Sigmoid colon (tissue), 4 donors: ENCODE measurements at regions not wholly inside any gene's neighbourhood (a gene's known extent, or its start where the extent isn't known, plus 50 kb on each side); places are given as distances from the start of the nearest gene placed in this dataset.

Source experiments
- EP300 ChIP-seq, 4 donors: sonication (generic); formaldehyde crosslinking; IDR thresholded peaks; one replicate each; pipeline ENCODE4 v1.6.1; 2017; ENCODE audit warnings: antibody characterized with exemption in 4 of 4
- POLR2A ChIP-seq, 2 donors: fragments of 450-650 bp; IDR thresholded peaks; one replicate each; pipeline ENCODE4 v1.6.1; 2016; ENCODE audit warnings: antibody characterized with exemption in 2 of 2, mild to moderate bottlenecking in 2 of 2, moderate library complexity in 2 of 2
- POLR2AphosphoS5 ChIP-seq, 4 donors: sonication (generic); formaldehyde crosslinking; IDR thresholded peaks; one replicate each; pipeline ENCODE4 v1.6.1; 2017; ENCODE audit warnings: antibody characterized with exemption in 4 of 4
- TF ChIP-seq, protein P1 (sequence below), 4 experiments: fragments of 450-650 bp in 3 of 4; fragments of 200-600 bp in 1 of 4; IDR thresholded peaks; one replicate each; pipeline ENCODE4 v1.5.1; 2016 to 2019; ENCODE audit warnings: antibody characterized with exemption in 4 of 4, mild to moderate bottlenecking in 3 of 4, moderate library complexity in 2 of 4

DNA sequence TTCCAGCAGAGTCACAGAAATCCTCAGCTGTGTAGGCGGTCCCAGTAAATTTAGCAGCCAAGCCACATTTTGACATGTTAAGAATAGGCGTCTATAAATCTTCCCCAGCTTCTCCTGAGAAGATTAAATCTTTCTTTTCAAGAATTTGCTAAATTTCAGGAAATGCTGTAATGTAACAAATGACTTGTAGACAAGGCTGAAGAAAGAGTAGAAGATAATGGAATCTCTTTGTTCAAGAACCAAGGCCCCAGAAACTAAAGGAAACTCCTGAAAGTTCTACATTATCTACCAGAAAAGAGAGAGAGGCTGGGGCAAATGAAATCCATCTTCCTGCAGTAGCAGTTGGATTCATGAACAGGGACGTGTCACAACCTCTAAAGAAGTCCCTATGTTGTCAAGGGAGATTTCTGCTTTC is 760.3 kb downstream of the NOVA1 start:
- TF ChIP-seq, protein P1, sequence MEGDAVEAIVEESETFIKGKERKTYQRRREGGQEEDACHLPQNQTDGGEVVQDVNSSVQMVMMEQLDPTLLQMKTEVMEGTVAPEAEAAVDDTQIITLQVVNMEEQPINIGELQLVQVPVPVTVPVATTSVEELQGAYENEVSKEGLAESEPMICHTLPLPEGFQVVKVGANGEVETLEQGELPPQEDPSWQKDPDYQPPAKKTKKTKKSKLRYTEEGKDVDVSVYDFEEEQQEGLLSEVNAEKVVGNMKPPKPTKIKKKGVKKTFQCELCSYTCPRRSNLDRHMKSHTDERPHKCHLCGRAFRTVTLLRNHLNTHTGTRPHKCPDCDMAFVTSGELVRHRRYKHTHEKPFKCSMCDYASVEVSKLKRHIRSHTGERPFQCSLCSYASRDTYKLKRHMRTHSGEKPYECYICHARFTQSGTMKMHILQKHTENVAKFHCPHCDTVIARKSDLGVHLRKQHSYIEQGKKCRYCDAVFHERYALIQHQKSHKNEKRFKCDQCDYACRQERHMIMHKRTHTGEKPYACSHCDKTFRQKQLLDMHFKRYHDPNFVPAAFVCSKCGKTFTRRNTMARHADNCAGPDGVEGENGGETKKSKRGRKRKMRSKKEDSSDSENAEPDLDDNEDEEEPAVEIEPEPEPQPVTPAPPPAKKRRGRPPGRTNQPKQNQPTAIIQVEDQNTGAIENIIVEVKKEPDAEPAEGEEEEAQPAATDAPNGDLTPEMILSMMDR (IDR thresholded peaks at IDR 0.05): no peak
- no peak for TF ChIP-seq POLR2AphosphoS5 (IDR thresholded peaks at IDR 0.05)
- no peak for TF ChIP-seq POLR2A (IDR thresholded peaks at IDR 0.05)
- no peak for TF ChIP-seq EP300 (IDR thresholded peaks at IDR 0.05)
